Testis (tissue), 2 donors: ENCODE measurements at regions not wholly inside any gene's neighbourhood (a gene's known extent, or its start where the extent isn't known, plus 50 kb on each side); places are given as distances from the start of the nearest gene placed in this dataset.

Experiments
- CTCF ChIP-seq, 3 experiments: fragments of 450-650 bp in 2 of 3; fragments of 200-600 bp in 1 of 3; sonication (generic) in 1 of 3; IDR thresholded peaks; one replicate each; pipeline ENCODE4 v1.5.1; 2016 to 2019; ENCODE audit warnings: antibody characterized with exemption in 3 of 3, mild to moderate bottlenecking in 2 of 3, moderate library complexity in 1 of 3
- POLR2A ChIP-seq: fragments of 450-650 bp; IDR thresholded peaks from one replicate; pipeline ENCODE4 v1.6.1; 2017; ENCODE audit warnings: antibody characterized with exemption, mild to moderate bottlenecking, moderate library complexity

DNA sequence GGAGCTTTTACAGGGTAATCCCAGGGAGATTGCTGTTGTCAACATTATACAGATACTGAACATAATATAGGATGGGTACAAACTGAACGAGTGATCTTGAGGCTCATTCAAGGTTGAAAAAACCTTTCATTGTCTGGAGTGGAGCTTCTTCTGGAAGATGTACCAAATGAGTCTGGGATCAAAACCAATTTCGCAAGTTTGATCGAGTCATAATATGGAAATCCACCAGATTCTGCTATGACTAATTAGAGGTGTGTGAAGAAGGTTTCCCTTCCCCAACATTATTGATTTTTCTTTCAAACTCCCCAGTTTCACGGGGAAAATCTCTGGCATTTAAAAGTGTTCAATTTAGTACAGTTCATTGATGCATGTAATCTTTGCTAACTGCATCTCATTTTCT, 324.1 kb downstream of the ZFHX3 start:
- TF ChIP-seq CTCF (IDR thresholded peaks at IDR 0.05) = no peak
- no peak for TF ChIP-seq POLR2A
